ENCODE measurements at regions not wholly inside any gene's neighbourhood (a gene's known extent, or its start where the extent isn't known, plus 50 kb on each side); places are given as distances from the start of the nearest gene placed in this dataset.

DNA sequence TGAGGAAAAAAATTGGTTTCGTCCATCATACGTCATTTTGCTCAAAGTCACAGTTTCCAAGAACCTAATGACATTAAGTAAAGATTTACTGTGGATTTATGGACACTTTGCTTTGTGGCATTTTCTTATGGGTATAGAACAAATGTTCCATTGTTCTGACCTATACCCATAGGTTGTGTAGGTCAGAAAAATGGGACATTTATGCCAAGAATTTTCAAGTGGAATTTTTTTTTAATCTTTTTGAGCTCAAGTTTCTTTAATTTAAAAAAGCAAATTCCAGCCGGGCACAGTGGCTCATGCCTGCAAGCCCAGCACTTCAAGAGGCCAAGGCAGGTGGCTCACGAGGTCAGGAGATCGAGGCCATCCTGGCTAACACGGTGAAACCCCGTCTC is 187.5 kb upstream of the TPM1 start:
- no peak for FAIRE-seq
- Mint-ChIP-seq H3K36me3 (ENCODE audit: low read depth, unreplicated experiment) (no peaks in the 10 kb centered on the region), H3K27me3 (ENCODE audit: low read depth, unreplicated experiment) (no peaks in the 10 kb centered on the region), H3K4me1 (ENCODE audit: low read depth, unreplicated experiment) (peaks cover 33% of the 10 kb centered on the region), H3K4me3 (ENCODE audit: unreplicated experiment) (no peak overlapping the region), H3K9me3 (ENCODE audit: unreplicated experiment) (peaks cover 6% of the 10 kb centered on the region), H3K27ac (ENCODE audit: unreplicated experiment) (no peak overlapping the region)
- Histone ChIP-seq H3K27me3 (ENCODE audit: insufficient read depth, low read length) (no peaks in the 10 kb centered on the region), H4K20me1 (ENCODE audit: insufficient read depth, low read length) (no peaks in the 10 kb centered on the region), H3K9me3 (ENCODE audit: insufficient read depth, low read depth, low read length) (no peaks in the 10 kb centered on the region), H3K79me2 (ENCODE audit: insufficient read depth, low read length) (no peaks in the 10 kb centered on the region), H3K4me2 (ENCODE audit: low read length) (no peak overlapping the region), H3K4me1 (ENCODE audit: insufficient read depth, low read length) (peaks cover 26% of the 10 kb centered on the region), H3K27ac (ENCODE audit: low read depth, low read length) (no peak overlapping the region), H3K9ac (ENCODE audit: low read length) (no peak overlapping the region), H2AFZ (ENCODE audit: low read depth, low read length) (no peak overlapping the region), H3K4me3 (ENCODE audit: insufficient read depth, low read depth, low read length) (no peak overlapping the region), H3K36me3 (ENCODE audit: insufficient read depth, low read length) (no peaks in the 10 kb centered on the region)
- DNase-seq (ENCODE audit: low read depth): no peak
- TF ChIP-seq EZH2 (IDR thresholded peaks at IDR 0.05; ENCODE audit: insufficient read depth, low read length): no peak
- TF ChIP-seq, protein P1, sequence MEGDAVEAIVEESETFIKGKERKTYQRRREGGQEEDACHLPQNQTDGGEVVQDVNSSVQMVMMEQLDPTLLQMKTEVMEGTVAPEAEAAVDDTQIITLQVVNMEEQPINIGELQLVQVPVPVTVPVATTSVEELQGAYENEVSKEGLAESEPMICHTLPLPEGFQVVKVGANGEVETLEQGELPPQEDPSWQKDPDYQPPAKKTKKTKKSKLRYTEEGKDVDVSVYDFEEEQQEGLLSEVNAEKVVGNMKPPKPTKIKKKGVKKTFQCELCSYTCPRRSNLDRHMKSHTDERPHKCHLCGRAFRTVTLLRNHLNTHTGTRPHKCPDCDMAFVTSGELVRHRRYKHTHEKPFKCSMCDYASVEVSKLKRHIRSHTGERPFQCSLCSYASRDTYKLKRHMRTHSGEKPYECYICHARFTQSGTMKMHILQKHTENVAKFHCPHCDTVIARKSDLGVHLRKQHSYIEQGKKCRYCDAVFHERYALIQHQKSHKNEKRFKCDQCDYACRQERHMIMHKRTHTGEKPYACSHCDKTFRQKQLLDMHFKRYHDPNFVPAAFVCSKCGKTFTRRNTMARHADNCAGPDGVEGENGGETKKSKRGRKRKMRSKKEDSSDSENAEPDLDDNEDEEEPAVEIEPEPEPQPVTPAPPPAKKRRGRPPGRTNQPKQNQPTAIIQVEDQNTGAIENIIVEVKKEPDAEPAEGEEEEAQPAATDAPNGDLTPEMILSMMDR (IDR thresholded peaks at IDR 0.05; ENCODE audit: insufficient read depth, low read depth, low read length): no peak

DNA sequence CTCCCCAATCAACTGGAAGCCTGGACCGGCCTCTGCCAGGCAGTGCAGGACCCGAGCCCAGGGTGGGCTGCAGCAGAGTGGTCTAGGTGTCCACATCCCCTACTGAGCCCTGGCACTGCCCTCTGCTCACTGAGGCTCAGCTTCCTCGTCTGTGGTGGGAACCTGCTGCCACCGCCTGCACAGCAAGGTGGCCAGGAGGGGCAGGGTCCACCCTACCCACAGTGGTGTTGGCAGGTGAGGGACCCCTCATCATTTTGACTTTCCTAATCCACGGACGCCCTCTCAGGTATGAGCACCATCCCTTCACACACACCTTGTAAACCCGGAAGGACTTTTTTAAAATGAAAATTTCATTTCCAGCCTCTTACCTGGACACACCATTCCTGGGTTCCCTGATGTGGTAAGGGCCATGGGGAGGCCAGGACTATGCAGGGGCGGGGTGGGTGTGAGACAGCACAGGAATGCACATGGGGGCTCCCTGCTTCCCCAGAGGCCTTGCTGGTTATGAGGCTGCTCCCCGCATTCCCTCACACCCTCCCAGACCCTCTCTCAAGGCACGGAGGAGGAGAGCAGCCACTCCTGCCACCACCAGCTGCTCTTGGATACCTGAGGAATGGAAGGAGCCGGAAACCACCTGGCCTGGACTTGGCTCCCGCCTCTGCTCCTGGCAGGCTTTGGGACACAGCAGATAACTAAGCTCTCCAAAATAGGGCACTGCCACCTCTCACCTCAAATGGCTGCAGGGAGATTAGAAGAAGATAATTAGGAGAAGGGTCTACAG is 185.9 kb upstream of the TPM1 start:
- no peak for DNase-seq (ENCODE audit: low read depth)
- H3K4me2 ChIP-seq (ENCODE audit: low read length): no peak overlapping the region

More for the DNA sequence above, 185.9 kb upstream of the TPM1 start:
- no peaks in the 10 kb centered on the region for H3K27me3 Mint-ChIP-seq (ENCODE audit: low read depth, unreplicated experiment)
- Histone ChIP-seq H3K27ac (ENCODE audit: low read depth, low read length) (no peak overlapping the region), H3K9me3 (ENCODE audit: insufficient read depth, low read depth, low read length) (no peaks in the 10 kb centered on the region), H4K20me1 (ENCODE audit: insufficient read depth, low read length) (no peaks in the 10 kb centered on the region), H3K9ac (ENCODE audit: low read length) (no peak overlapping the region), H2AFZ (ENCODE audit: low read depth, low read length) (no peak overlapping the region), H3K4me1 (ENCODE audit: insufficient read depth, low read length) (peaks cover 11% of the 10 kb centered on the region), H3K27me3 (ENCODE audit: insufficient read depth, low read length) (no peaks in the 10 kb centered on the region), H3K79me2 (ENCODE audit: insufficient read depth, low read length) (no peaks in the 10 kb centered on the region), H3K36me3 (ENCODE audit: insufficient read depth, low read length) (no peaks in the 10 kb centered on the region), H3K4me3 (ENCODE audit: insufficient read depth, low read depth, low read length) (no peak overlapping the region)
- H3K9me3 Mint-ChIP-seq (ENCODE audit: unreplicated experiment): peaks cover 17% of the 10 kb centered on the region
- no peak overlapping the region for H3K27ac Mint-ChIP-seq (ENCODE audit: unreplicated experiment)
- TF ChIP-seq, protein P1 (IDR thresholded peaks at IDR 0.05; ENCODE audit: insufficient read depth, low read depth, low read length): no peak
- TF ChIP-seq EZH2 (IDR thresholded peaks at IDR 0.05; ENCODE audit: insufficient read depth, low read length): no peak
- no peak overlapping the region for H3K4me3 Mint-ChIP-seq (ENCODE audit: unreplicated experiment)
- no peaks in the 10 kb centered on the region for H3K36me3 Mint-ChIP-seq (ENCODE audit: low read depth, unreplicated experiment)
- H3K4me1 Mint-ChIP-seq (ENCODE audit: low read depth, unreplicated experiment): peaks cover 20% of the 10 kb centered on the region
- FAIRE-seq: no peak
